LHCN-M2 (cell line): ENCODE measurements at regions not wholly inside any gene's neighbourhood (a gene's known extent, or its start where the extent isn't known, plus 50 kb on each side); places are given as distances from the start of the nearest gene placed in this dataset.
"Not testable (repeated sequence)": the region's sequence is repeated elsewhere in the genome, so short reads cannot be mapped to it uniquely, and the experiment has no call there.

Experiments
- DNase-seq: peaks from one replicate; pipeline ENCODE4 v3.0.0-alpha.2; 2012; ENCODE audit warnings: low read depth

DNA sequence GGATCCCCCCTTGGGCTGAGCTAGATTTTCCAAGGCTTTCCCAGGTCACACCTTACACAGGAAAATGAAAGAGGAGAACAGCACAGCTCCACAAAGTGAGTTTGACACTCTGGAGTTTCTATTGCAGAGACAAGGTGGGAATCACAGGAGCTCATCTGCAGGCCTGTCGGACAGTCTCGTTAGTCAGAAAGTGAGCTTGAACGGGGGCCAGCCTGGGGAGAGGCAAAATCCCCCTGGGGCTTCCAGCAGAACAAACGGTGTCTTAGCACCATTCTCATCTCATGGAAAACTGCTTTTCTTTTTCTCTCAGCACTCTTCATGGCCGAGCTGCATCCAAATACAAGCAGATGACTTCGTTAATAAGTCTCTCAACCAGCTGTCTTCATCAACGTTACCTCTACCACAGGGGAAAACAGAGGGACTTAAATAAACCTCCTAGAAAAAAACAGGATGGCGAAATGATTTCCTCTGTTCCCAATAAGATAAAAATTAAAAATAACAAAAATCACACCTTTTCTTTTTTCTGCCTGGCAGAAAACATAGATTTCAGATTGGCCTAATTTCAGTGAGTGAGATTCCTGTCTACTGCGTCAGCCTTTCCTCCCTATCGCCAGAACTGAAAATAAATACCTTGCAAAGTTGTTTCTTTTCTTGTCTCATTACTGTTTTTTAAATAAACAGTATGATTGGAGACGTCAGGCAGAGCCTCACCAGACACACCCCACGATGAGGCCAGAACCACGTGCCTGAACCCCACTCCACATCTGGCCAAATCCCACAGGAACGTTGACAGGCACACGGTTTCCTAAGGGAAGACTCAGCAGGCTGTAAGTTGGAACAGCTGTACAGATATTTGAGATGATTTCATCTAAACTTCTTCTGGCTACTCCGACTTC is 219.0 kb downstream of the TTLL2 start:
- DNase-seq = no peak

DNA sequence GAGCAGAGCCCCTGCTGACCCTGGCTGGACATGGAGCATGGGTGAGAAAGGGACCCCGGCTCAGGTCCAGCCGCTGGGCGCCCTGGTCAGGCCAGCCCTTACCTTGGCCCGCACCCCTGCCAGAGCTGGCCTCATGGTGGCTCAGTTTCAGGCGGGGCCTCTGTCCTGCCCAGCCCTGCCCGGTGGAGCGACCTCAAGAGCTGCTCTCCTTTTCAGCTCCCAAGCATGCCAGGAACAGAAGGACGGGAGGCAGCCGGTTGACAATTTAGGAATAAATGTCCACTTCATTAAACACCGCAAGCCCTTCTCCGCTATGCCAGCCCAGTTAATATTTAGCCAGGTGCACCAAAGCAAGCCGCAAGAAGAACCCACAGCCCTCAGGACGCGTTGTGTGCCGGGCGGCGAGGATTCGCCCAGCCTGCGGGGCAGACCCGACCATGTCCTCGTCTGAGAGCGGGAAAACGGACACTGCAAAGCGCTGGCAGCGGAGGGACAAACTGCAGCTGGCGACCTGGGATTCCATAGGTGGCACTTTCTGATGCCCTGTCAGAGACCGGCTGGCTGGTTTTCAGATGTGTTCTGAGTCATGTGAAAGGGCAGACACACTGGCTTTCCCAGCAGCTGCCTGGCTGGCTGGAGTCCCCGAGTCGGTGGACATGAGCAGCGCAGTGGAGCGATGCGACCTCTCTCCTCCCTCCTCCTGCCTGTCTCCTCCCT is 221.9 kb downstream of the TTLL2 start:
- DNase-seq = no peak

- DNase-seq = no peak
These were observed 222.4 kb downstream of the TTLL2 start for GRCh38 chr6:167547328-167547692.

GRCh38 chr6:167547751-167548150 is 222.9 kb downstream of the TTLL2 start:
- DNase-seq = no peak

GRCh38 chr6:167548451-167548850 is 223.6 kb downstream of the TTLL2 start:
- DNase-seq = no peak

DNA sequence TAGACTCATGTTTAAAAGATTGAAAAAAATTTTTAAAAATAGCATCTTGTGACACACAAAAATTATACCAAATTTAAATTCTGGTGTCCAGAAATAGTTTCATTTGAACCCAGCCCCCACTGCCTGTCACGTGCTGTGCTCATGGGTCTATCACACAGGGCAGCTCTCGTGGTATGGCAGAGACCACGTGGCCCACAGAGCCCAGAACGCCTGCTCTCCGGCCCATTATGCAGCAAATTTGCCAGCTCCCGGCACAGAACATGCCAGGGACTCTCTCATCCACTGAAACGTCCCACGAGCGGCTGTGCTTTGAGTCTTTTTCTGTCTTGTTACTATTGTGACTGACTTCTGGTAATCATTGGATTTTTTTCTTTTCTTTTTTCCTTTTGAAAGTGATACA is 224.3 kb downstream of the TTLL2 start:
- no peak for DNase-seq

- DNase-seq = no peak
These were observed 226.2 kb downstream of the TTLL2 start for GRCh38 chr6:167550941-167551627.

DNA sequence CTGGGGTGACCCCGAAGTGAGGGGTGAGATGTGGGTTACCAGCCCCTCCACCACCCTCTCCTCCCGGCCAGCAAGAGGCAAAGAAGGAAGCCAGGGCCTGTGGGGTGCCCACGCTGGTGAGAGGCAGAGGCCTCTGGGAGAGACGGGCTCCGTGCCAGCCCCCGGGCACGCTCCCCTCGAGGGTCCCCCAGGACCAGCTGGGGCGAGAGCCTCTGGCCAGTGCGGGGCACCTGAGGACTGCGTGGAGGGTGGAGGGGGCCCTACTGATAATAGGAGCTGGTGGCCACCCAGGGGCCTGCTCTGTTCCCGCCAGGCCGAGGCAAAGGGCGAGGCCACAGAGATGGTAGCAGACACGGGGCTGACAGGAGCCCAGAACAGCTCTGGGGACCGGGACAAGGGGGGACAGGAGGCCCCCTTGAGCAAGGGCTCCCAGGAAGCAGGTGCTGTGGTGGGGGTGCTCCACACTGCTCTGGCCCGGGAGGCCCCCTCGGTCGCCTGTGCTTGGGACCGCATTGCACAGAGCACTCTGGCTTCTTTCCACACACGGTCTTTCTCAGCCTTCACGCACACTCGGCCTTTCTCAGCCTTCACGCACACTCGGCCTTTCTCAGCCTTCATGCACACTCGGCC is 226.9 kb downstream of the TTLL2 start:
- DNase-seq = no peak

GRCh38 chr6:167552258-167552630 is 227.4 kb downstream of the TTLL2 start:
- no peak for DNase-seq

- DNase-seq = no peak
These were observed 228.3 kb downstream of the TTLL2 start for GRCh38 chr6:167552961-167553735.

GRCh38 chr6:167553736-167554119 is 228.8 kb downstream of the TTLL2 start:
- DNase-seq = no peak

DNA sequence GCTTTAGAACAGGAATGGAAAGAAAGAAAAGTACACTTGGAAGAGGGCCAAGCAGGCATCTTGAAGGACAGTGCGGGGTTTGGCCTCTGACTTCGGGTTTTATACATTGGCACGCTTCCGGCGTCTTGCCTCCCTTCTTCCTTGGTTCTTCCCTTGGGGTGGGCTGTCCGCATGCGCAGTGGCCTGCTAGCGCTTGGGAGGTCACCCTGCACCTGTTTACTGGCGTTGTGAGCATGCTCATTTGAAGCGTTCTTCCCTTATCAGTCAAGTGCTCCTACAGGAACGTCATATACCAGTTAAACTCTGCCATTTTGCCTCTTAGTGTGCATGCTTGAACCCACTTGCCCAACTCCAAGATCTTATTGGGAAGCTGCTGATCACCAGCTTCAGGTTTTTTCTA is 230.0 kb downstream of the TTLL2 start:
- no peak for DNase-seq

GRCh38 chr6:167555836-167556235 is 230.9 kb downstream of the TTLL2 start:
- no peak for DNase-seq

DNA sequence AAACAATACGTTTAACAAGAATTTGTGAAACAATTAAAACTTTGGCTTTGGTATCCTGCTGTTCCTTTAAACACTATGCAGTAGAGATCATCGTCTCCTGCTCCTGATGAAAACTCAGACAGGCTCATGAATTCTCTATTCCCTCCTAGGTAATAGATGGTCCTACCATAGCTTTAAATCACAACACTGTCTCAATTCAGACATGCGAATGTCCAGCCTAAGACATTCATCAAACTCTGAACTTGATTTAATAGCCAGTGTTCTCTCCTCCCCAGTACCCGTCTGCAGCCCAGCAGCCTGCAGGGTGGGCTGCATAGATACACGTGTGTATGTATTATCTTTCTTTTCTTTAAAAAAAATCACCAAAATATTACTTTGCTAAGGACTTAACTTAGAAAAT is 232.8 kb downstream of the TTLL2 start:
- DNase-seq = no peak

DNA sequence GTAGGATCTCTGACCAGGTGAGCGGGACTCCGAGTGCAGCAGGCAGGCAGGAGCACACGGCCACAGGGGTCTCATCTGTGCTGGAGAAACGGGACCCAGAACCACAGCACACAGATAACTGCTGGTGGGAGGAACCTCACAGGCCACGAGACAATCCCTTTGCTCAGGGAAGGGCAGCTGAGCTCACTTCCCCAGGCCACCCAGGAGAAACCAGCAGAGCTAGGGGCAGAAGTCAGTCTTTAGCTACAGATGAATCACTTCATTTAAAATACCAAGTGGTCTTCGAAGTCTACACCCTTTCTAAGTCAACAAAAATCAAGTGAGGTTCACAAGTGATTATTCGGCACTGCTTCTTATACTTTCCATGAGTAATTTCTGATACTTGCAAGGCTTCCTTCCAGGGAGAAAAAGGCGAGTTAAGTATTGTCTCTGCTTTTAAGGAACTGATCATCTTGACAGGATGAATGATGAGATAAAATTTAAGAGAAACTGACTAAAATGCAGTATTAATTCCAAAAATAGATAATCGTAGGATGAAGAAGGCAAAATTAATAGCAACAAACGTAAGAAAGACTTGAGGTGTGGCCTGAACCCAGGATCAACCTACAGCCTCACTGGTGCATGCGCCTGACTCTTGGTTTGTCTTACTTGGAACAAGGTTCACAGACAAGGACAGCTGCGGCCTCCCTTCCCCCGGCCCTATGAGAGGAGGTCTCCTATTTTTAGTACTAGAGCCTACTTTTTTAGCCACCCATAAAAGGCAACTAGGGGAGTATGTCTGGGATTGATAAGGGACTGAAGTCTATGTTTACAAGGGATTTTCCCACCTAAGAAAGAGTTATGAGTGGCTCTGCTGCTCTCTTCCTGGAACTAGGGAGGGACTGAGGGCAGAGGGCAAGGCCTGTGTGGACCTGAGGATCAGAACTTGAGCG is 233.6 kb downstream of the TTLL2 start:
- DNase-seq = no peak

DNA sequence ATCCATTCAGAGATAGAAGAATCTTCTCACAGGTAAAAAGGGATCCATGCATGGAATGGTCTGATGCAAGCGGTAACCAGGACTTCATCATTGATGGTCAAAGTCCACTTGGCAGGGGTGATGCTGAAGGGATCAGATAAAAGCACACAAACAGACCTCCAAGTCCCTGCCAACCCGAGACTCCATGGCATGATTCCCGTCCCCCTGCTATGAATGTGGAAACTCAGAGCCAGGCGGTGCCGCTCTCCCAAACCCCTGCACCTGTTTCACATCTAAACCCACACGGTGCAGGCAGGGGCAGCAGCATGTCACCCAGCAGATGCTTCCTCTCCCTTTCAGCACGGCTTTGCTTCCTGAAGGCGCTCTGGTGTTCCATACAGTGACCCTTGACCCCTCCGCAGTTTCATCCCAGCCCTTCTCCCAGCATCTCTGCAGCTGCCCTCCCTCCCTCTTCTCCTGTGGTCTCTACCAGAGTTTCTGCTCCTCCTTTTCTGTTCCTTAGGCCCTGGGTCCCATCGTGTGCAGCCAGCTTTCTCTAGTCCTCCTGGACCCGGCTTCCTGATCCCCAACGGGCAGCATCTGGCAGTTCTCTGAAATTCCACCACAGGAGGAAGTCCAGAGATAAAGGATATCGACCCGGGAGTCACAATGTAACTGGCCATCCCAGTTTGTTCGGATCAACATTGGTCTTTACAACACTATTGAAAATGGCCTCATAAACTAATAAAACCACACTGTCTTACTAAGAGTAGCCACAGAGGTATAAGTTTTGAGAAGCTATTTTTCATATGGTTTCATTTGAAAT is 235.0 kb downstream of the TTLL2 start:
- no peak for DNase-seq

GRCh38 chr6:167560673-167561569 is 236.0 kb downstream of the TTLL2 start:
- no peak for DNase-seq

DNA sequence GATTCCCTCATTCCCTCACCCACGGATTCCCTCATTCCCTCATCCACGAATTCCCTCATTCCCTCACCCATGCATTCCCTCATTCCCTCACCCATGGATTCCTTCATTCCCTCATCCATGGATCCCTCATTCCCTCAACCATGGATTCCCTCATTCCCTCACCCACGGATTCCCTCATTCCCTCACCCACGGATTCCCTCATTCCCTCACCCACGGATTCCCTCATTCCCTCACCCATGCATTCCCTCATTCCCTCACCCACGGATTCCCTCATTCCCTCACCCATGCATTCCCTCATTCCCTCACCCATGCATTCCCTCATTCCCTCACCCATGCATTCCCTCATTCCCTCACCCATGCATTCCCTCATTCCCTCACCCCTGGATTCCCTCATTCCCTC is 238.0 kb downstream of the TTLL2 start:
- DNase-seq = not testable (repeated sequence)
